K562 (cell line): ENCODE measurements at regions not wholly inside any gene's neighbourhood (a gene's known extent, or its start where the extent isn't known, plus 50 kb on each side); places are given as distances from the start of the nearest gene placed in this dataset.

Experiments
- CHD1 ChIP-seq: fragments of 200-600 bp; sonication (generic); IDR thresholded peaks from one replicate; pipeline ENCODE4 v1.6.1; 2012; ENCODE audit warnings: mild to moderate bottlenecking, moderate library complexity, low read length, inconsistent platforms
- DDX20 ChIP-seq: fragments of 450-650 bp; IDR thresholded peaks from 2 replicates; pipeline ENCODE4 v1.6.1; 2016; ENCODE audit warnings: missing genetic modification characterization, low read depth, mild to moderate bottlenecking, missing compliant biosample characterization, moderate library complexity
- FIP1L1 ChIP-seq: fragments of 200-400 bp; formaldehyde crosslinking; IDR thresholded peaks from 2 replicates; pipeline ENCODE4 v1.6.1; 2018; ENCODE audit warnings: mild to moderate bottlenecking, low read depth, low read length; ENCODE audit not compliant: poor library complexity, severe bottlenecking
- HDAC3 ChIP-seq: fragments of 450-650 bp; IDR thresholded peaks from 2 replicates; pipeline ENCODE4 v1.6.1; 2018; ENCODE audit warnings: borderline replicate concordance, mild to moderate bottlenecking, moderate library complexity; ENCODE audit not compliant: partially characterized antibody
- MCM7 ChIP-seq, 2 experiments: fragments of 450-650 bp; IDR thresholded peaks; 2 replicates each; pipeline ENCODE4 v1.6.1; 2016 to 2018
- NR0B1 ChIP-seq: fragments of 450-650 bp; IDR thresholded peaks from one replicate; pipeline ENCODE4 v1.6.1; 2018; ENCODE audit warnings: mild to moderate bottlenecking, moderate library complexity; ENCODE audit not compliant: partially characterized antibody
- NR2C1 ChIP-seq, 2 experiments: fragments of 450-650 bp; IDR thresholded peaks; 2 replicates each; pipeline ENCODE4 v1.6.1; 2017; ENCODE audit warnings: mild to moderate bottlenecking in 2 of 2, antibody characterized with exemption in 1 of 2, inconsistent platforms in 1 of 2, missing compliant biosample characterization in 1 of 2, missing genetic modification characterization in 1 of 2
- OTX1 ChIP-seq: fragments of 450-650 bp; formaldehyde crosslinking; IDR thresholded peaks from 2 replicates; pipeline ENCODE4 v1.4.0; 2022; ENCODE audit warnings: mild to moderate bottlenecking
- PHF20 ChIP-seq: fragments of 450-650 bp; IDR thresholded peaks from 2 replicates; pipeline ENCODE4 v1.6.1; 2018; ENCODE audit not compliant: partially characterized antibody
- SMARCC2 ChIP-seq: fragments of 450-650 bp; IDR thresholded peaks from 2 replicates; pipeline ENCODE4 v1.6.1; 2017; ENCODE audit warnings: antibody characterized with exemption, moderate library complexity, mild to moderate bottlenecking, low read depth
- SUPT5H ChIP-seq: fragments of 450-650 bp; IDR thresholded peaks from 2 replicates; pipeline ENCODE4 v1.6.1; 2016
- ZFP36 ChIP-seq: fragments of 150-350 bp; IDR thresholded peaks from 2 replicates; pipeline ENCODE4 v1.6.1; 2018; ENCODE audit warnings: low read length, low read depth; ENCODE audit not compliant: partially characterized antibody

GRCh38 chr6:27140999-27141528, 106.4 kb upstream of the PRSS16 start (continued):
- TF ChIP-seq NR0B1 (no peak), ZFP36 (no peak), SUPT5H (peak; percentile 75), HDAC3 (peak; percentile 13), NR2C1 (IDR thresholded peaks at IDR 0.05) (no peak), NR2C1 (tag; IDR thresholded peaks at IDR 0.05) (no peak), OTX1 (0 out of 2 replicates have a peak, but pooled peaks have one; percentile 21), FIP1L1 (peak; percentile 20), SMARCC2 (0 out of 2 replicates have a peak, but pooled peaks have one; percentile 39), MCM7 (IDR thresholded peaks at IDR 0.05) (no peak), PHF20 (no peak), CHD1 (peak; percentile 15), DDX20 (tag) (no peak)
- TF ChIP-seq, all 486 proteins: peak for 14
